IMR-90 (cell line): ENCODE measurements at regions not wholly inside any gene's neighbourhood (a gene's known extent, or its start where the extent isn't known, plus 50 kb on each side); places are given as distances from the start of the nearest gene placed in this dataset.

Source experiments
- POLR2A ChIP-seq: IDR thresholded peaks from 2 replicates; pipeline ENCODE4 v1.6.1; 2012; ENCODE audit warnings: mild to moderate bottlenecking, low read depth, low read length
- TF ChIP-seq, protein P1 (sequence below): fragments of 150-350 bp; IDR thresholded peaks from 2 replicates; pipeline ENCODE4 v1.6.1; 2017; ENCODE audit warnings: mild to moderate bottlenecking, antibody characterized with exemption, low read length, low read depth
- TF ChIP-seq, protein P2 (sequence below): conservative IDR thresholded peaks from 2 replicates; pipeline ENCODE4 v1.5.1; 2012; ENCODE audit warnings: mild to moderate bottlenecking, low read depth, low read length, improper control_type of control experiment
- TF ChIP-seq, protein P3 (sequence below): fragments of 150-350 bp; IDR thresholded peaks from 2 replicates; pipeline ENCODE4 v1.6.1; 2016; ENCODE audit warnings: low read depth, mild to moderate bottlenecking, low read length, moderate library complexity, borderline replicate concordance

DNA sequence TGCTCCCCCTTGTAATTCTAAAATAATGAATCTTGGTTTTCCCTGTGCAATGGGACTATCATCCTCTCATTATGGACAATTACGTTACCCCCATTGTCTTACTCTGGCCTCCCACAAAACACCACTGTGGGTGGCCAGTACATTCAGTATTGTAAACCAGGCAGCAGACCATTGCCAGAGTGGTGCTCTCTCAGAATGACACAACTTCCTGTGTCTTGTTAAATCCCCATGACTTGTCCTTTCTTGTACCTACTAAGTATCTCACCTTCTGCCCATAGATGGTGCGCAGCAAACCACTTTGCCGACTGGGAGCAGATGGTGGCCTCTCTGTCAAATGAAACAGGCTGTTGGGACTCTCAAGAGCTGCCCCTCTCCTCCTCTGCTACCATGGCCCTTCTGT, 287.1 kb upstream of the RAG2 start:
- TF ChIP-seq POLR2A = no peak
- TF ChIP-seq, protein P1, sequence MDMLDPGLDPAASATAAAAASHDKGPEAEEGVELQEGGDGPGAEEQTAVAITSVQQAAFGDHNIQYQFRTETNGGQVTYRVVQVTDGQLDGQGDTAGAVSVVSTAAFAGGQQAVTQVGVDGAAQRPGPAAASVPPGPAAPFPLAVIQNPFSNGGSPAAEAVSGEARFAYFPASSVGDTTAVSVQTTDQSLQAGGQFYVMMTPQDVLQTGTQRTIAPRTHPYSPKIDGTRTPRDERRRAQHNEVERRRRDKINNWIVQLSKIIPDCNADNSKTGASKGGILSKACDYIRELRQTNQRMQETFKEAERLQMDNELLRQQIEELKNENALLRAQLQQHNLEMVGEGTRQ = no peak
- TF ChIP-seq, protein P2, sequence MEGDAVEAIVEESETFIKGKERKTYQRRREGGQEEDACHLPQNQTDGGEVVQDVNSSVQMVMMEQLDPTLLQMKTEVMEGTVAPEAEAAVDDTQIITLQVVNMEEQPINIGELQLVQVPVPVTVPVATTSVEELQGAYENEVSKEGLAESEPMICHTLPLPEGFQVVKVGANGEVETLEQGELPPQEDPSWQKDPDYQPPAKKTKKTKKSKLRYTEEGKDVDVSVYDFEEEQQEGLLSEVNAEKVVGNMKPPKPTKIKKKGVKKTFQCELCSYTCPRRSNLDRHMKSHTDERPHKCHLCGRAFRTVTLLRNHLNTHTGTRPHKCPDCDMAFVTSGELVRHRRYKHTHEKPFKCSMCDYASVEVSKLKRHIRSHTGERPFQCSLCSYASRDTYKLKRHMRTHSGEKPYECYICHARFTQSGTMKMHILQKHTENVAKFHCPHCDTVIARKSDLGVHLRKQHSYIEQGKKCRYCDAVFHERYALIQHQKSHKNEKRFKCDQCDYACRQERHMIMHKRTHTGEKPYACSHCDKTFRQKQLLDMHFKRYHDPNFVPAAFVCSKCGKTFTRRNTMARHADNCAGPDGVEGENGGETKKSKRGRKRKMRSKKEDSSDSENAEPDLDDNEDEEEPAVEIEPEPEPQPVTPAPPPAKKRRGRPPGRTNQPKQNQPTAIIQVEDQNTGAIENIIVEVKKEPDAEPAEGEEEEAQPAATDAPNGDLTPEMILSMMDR = no peak
- TF ChIP-seq, protein P3, sequence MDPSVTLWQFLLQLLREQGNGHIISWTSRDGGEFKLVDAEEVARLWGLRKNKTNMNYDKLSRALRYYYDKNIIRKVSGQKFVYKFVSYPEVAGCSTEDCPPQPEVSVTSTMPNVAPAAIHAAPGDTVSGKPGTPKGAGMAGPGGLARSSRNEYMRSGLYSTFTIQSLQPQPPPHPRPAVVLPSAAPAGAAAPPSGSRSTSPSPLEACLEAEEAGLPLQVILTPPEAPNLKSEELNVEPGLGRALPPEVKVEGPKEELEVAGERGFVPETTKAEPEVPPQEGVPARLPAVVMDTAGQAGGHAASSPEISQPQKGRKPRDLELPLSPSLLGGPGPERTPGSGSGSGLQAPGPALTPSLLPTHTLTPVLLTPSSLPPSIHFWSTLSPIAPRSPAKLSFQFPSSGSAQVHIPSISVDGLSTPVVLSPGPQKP = no peak
